GM18508 (cell line): ENCODE measurements at regions not wholly inside any gene's neighbourhood (a gene's known extent, or its start where the extent isn't known, plus 50 kb on each side); places are given as distances from the start of the nearest gene placed in this dataset.

Experiments used
- ATAC-seq: cut with Tn5 transposase; IDR thresholded peaks from one replicate; pipeline ENCODE4 v1.9.1; 2021; ENCODE audit warnings: moderate number of reproducible peaks; ENCODE audit not compliant: insufficient read depth, unreplicated experiment

DNA sequence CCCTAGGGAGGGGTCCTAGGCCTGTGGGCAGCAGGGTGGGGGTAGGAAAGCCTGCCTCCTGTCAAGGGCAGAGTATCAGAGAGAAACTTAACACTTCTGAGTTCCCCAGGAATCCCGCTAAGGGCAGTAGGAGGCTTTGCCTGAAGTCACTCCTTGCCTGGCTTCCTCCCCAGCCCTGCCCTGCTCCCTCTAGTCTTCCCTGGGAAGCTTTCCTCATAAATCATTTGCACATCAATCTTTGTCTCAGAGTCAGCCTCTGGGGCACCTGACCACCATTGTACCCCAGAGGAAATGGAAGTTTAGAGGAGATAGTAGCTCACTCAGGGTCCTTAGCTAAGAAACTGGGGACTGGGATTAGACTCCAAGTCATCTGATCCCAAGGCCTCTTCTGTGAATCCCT is 129.4 kb upstream of the TLE3 start:
- no peak for ATAC-seq

DNA sequence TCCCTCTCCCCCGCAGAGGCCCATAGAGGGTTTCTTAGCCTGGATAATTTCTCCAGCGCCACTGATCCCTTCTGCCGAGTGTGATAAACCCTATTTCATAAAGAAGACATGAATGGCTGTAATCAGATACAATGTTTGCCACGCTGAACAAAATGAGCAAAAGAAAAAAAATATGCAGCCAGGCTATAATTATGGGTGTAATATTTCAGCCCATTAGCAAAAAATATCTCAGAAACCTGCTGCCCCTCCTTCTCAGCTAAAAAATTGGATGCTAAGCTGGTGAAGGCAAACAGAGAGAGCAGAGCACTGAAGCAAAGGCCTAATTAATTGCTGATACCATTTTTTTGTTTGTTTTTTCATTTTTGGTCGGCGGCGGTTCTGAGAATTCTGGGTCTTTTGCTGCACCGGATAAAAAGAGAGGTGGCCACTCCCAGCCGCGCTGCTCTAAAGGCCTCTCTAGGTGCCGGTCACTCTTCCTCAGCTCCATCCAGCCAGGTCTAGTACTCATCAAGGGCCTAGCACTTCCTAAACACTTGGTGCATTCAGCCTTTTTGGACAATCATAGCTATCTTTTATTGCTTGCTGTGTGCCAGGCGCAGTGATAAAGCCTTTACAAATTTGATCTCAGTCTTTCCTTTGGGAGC is 128.7 kb upstream of the TLE3 start:
- no peak for ATAC-seq

DNA sequence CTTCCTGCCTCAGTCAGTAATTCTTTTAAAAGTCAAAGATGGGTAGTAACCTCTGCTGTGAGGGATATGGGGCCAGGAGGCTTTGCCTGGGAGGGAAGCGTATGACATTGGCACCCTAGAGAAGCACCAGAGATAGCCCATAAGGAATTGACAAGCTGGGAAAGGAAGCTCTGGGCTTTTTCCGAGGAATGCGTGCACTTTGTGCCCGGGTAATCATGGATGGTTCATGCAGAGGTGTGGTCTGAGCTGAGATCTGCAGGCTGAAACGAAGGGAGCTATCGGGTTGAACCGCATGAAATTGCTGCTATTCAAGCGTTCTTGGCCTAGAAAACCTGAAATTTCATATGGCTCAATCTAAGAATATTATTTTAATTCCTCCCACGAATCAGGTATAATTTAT is 127.7 kb upstream of the TLE3 start:
- no peak for ATAC-seq

DNA sequence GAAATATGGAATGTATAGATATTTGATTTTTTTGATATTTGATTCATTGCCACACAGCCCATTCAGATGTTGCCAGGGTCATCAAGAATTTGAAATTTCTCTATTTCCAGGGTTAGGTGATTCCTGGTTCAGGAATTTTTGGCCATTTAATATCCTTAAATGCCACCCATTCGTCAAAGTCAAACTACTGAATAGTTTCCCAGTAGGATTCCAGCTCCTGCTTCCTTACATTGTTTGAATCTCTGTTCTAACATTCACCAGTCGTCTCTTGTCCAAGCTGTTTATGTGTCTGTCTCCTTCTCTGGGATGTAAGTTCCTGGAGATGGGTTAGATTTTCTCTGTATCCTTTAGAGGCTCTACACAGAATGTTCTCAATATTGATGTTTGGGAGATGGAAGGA is 124.9 kb upstream of the TLE3 start:
- ATAC-seq = no peak

DNA sequence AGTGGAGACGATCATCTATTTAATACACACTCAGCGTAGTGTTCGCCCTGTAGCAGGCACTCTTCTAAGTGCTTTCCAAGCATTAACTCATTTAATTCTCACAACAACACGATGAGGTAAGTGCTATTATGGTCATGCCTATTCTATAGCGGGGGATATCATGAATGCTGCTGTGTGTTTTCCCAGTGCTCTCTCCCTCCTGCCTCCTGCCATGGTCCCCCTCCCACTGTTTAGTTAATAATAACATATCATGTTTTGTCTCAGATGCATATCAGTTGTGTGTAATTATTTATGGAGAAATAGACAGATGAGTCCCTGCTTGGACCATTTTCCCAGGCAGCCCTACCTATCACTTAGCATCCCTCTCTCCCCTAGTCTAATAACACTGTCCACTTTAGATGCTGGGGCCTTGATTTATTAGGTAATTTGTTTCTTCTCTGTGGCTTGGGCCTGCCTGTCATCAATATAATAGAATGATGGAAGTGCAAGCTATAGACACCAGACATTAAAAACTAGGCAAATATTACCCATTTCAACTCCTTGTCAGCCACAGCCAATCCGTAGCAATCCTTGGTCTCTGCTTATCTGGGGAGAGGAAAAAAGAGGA is 122.9 kb upstream of the TLE3 start:
- ATAC-seq = no peak

DNA sequence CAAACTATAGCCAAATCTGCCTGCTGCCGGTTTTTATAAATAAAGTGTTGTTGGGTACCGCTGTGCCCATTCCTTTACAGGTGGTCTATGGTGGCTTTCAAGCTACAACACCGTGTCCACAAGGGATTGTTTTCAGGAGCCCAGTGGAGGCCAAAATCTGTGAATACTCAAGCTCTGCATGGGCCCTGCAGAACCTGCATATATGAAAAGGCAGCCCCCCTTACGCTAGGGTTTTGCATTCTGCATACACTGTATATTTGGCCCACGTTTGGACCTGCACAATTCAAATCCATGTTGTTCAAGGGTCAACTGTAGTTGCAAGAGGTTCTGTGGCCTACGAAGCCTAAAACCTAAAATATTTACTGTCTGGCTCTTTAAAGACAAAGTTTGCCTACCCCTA is 122.2 kb upstream of the TLE3 start:
- no peak for ATAC-seq

DNA sequence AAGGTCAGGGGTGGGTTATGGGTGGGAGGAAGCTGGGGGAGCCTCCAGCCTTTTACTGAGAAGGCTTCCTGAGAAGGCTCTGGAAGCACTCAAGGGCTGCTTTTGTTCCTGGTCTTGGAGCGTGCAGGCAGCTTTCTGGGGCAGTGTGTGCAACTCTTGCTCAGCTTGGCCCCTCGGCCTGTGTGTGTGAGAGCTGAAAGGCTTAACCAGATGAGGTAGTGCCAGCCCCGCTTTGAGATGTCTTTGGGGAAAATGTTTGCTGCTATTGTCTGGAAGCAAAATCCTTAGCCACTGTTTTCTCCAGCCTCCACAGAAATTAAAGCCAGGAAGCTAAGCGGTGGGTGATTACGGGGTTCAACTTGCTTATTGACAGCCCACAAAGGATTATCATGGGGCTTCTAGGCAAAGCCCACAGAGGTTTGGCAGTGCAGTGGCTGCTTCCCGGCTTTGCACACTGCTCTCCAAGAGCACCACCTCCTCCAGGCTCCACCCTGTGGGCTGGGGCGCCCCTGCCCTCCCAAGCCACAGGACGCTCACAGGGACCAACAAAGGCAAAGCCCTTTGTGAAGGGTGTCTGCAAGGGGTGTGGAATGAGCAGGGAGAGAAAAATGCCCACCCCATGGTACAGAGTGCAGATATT is 121.7 kb upstream of the TLE3 start:
- no peak for ATAC-seq

DNA sequence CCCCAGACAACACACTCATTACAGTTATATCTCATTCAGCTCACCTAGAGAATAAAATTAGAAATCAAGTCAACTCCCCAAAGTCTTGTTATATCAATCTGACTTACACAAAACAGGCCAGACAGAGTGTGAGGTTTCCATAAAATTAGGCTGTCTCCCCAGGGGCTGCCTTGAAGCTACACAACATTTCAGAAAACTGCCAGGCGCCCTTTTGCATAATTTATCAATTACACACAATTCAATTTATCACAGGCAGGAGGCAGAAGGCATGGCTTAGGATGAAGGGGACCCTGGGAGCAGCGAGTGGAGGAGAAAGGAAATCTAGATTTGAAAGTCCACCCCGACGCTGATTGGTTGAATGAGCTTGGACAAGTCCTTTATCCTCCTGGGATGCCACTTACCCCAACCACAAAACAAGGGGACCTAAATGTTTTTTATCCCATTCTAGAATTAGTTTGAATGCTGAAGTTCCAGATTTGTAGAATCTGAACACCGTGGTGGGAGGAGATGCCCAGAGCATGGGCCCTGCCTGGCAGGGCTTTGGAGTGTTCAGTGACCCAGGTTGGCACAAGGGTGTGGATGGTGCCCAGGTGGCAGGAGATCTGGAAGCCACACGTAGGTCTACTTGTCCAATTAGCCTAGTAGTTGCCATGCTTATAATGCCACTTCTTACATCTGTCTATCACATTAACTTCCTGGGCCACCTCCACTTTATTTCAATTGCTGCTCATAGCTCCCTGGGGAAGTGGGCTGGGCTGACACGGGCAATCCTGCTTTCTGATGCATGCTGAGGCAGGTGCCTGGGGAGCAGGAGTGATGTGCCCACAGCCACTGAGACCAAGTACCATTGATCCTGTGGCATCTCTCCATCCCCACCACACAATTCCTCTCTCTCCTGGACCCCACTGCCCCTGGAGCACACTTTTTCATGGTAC is 119.8 kb upstream of the TLE3 start:
- ATAC-seq = no peak

DNA sequence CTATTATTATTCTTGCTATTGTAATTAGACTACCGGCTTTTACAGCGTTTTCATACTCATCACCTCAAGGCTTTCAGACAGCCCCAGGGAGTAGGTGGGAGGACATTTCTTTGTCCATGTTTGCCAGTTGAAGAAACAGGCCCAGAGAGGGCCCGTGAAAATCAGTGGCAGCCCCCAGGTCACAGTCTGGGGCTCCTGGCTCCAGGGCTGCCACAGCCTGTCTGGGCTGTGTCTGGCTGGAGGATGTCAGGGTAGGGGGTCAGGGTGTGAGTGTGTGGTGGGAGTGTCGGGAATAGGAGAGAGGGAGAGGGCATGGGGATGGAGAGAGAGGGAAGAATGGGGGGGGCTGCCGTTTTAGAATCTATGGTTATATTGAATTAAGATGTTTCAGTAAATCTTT is 118.2 kb upstream of the TLE3 start:
- ATAC-seq = no peak

DNA sequence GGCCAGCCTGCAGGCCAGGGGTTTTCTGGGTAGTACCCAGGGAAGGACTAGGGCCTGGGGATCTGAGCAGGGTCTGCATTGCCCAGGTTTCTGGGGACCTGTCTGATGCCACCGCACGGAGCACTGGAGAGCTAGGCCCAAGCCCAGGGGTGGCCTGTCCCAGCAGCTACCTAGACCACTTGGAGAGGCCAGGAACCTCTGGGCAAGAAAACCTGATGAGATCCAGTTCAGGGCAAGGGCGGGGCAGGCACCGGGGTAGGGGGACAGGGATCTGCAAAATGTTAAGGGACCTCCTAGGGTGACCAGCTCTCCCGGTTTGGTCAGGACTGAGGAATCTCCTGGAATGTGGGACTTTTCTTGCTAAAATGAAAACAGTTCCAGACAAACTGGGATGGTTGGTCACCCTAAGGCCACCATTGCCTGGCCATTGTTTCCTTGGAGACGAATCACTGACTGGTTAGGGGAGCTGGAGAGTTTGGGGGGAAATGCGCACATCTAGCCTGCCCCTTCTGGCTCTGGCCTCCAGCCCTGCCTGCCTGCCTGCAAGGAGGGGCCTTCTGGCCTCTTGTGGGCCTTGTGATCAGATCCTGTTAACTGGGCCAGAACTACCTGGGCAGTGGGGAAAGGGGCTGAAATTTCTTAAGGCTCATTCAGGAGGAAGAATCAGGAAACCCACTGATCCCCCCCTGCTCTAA is 117.4 kb upstream of the TLE3 start:
- no peak for ATAC-seq

DNA sequence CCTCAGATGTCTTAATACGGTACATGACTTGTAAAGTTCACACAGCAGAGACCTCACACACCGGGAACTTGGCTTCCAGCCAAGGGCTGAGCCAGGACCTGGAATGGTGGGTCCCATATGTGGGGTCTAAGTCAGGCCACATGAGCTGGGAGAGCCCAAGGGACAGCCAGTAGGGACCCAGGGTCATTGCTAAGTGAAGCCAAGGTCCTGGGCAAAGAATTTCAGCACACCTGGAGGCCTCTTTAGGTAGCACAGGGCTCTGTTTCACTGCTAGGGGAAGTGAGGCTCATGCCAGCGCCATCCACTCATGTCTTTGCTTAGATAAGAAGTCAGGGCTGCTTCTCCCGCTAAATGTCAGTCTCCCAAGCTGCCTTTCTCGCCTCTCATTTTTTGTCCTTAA is 116.6 kb upstream of the TLE3 start:
- no peak for ATAC-seq

DNA sequence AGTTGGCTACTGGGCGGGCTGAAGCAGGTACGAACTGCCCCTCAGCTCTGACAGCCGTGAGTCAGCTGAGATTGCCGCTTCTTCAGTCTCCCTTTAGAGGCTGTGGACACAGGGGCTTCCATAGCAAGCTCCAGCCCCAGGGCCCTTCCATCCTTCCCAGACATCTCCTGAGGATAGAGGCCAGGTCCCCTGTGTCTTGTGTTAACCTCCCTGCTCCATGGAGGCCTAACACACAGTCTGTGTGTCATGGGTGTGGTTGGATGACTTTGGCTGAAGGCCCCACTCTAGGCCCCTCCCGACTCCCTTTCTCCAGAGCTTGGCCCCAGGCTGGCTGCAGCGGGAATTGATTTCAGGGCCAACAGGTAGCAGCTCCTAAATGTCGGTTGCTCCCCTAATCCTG is 116.1 kb upstream of the TLE3 start:
- no peak for ATAC-seq

DNA sequence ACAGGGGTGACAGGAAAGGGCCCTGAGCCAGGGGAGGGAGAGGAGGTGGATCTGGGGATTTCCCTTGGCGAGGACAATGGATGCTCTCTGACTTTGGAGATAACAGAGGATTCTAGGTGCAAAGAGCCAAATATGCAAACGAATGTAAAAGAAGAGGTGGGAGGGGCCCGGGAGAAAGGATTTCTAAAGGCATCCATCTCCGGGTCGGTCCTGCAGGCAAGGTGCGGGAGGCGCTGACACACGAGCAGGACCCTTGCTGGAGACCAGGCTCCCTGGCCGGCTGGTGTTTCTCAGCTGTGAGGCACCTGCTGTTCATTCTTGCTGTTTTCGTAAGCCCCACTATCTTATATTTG is 115.2 kb upstream of the TLE3 start:
- ATAC-seq = no peak

DNA sequence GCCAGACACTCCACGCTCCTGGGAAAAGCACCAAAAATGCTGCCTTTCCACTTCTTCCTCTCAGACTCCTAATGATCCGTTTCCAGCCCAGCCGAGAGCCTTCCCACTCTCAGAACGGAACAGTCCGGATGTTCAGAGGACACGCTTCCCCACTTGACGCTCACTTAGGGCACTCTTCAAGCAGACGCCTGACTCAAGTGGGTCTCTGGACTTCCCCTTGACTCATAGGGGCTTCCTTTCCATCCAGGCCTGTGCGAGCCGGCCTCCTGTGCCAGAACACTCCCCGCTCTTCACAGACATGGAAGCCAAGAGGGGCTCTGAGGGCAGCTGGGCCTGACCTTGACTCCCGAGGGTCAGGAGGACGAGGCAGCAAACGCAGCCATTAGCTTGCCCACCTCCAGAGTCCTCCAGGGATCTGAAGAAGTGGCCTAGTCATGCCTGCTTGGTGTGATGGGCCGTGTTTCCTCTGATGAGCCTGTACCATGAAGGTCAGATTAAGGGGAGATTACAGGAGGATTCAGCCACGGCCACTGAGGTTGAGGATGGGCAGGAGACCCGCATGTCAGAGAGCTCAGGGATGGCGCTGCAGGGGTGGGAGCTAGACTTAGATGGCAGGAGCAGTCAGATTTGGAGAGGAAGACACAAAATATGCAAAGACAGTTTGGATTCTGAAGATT is 114.7 kb upstream of the TLE3 start:
- ATAC-seq = no peak

DNA sequence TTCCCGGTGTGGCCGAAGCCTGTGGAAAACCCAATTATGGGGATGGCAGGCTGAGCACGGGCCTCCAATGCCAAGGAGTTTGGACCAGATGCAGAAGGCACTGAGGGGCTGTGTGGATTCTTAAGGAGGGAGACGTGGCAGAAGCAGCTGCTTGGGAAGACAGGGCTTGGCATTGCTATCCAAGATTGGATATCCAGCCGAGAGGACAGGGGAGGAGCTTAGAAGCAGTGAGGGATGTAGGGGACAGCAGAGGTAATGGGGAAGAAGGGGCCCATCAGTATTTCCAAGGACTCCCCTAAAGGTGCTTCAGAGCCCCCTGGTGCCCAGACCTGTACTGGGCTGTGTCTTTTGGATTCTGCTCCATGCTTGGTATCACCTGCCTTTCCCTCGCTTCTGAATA is 112.8 kb upstream of the TLE3 start:
- no peak for ATAC-seq

DNA sequence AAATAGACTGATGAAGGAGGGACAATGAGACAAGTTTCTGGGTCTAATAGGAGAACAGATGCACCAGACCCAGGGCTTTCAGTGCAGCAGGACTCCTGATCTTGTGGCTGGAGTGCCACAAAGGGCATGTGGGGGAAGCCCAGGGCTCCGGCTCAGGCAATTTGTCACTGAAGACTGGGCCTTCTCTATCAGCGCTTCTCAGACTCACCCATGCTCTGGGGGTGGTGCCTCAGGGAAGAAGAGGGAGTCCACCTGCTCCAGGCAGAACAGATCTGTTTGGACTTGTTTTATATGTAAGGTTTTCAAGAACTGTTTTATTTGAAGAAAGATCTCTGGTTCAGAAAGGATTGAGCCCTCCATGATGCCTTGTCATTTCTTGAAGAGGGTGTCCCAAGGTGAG is 112.4 kb upstream of the TLE3 start:
- ATAC-seq = no peak

DNA sequence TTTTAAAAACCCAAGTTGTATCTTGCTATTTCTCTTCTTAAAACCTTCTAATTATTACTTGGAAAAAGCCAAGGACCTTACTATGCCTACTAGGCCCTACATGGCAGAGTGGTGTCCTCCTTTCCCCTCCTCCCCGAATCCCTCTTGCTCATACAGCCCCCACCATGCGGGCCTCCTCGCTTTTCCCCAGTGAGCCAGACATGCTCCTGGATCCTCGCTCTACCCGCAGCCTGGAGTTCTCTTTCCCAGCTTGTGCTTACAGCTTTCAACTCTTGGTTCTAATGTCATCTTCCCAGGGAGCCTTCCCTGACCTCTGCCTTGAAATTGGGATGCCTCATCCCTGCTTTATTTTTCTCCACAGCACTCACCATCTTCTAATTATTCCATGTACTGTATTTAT is 111.8 kb upstream of the TLE3 start:
- no peak for ATAC-seq

DNA sequence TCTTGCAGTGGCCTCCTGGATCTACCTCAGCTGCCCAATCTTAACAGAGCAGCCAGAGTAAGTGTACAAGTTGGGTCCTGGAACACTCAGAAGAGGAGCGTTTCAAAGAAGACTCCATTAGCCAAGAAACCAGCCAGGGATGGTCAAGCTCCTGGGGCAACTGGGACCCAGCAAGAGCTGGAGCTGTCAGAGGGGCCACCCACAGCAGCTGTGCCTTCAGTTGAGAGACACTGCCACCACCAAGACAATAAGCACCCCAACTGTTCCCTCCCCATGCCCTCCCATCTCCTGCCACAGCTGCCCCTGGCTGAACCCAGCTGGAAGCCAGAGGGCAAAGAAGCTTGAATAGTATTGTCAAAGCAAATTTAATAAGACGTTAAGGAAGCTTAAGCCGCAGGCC is 110.6 kb upstream of the TLE3 start:
- no peak for ATAC-seq

DNA sequence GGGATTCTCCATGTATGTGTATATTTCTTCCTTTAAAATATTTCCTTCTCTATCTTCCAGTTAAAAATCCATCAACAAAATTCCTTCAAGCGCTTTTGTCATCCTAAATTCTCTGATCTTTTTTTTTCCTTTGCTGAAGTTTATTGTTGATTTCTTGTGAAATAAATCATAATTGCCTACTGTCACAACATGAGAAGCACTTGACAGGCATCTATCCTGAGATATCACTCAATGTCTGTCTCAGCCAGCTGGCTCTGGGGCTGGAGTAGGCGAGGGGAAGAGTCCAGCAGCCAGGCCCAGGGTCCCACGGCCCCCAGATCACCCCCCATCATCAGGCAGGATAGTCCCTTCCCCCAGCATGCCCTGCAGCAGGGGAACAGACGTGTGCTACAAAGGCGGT is 109.0 kb upstream of the TLE3 start:
- ATAC-seq = no peak

DNA sequence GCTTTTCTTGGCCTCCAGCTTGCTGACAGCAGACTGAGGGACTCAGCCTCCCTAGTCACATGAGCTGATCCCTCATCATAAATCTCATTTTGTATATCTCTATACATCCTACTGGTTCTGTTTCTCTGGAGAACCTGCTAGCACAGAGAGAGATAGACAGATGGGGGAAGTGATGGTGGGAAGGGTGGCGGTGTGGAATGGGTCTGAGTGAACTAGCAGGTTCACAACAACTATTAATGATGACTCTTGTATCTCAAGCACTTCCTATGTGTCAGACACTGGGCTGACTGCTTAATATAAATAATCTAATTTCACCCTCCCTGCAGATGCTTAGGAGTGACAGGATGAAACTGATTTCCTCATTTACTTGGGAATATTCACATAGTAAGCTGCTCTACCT is 106.9 kb upstream of the TLE3 start:
- no peak for ATAC-seq
